IMR-90 (cell line): ENCODE measurements at regions not wholly inside any gene's neighbourhood (a gene's known extent, or its start where the extent isn't known, plus 50 kb on each side); places are given as distances from the start of the nearest gene placed in this dataset.

Experiments
- ATAC-seq: fragments of 200-7000 bp; cut with Tn5 transposase; 2 replicates; pipeline ENCODE4 v1.9.1; 2020; ENCODE audit warnings: low read depth, mild to moderate bottlenecking, moderate library complexity
- BruUV-seq: library from RNA; stranded (reverse); fragments of 400-500 nt; replicated peaks from 2 replicates; lab custom pipeline; 2021; lab: Mats Ljungman, UMichigan
- CTCF ChIA-PET: fragments of 300-600 bp; formaldehyde crosslinking; extraction: SDS; loops from one replicate; lab custom pipeline; 2021; ENCODE audit warnings: antibody characterized with exemption; lab: Yijun Ruan, JAX
- POLR2A ChIA-PET: fragments of 300-600 bp; sonication (Branson Sonifier 250); formaldehyde crosslinking; loops from one replicate; lab custom pipeline; 2022; ENCODE audit warnings: antibody characterized with exemption; ENCODE audit not compliant: unreplicated experiment; lab: Charles Lee
- DNase-seq: peaks from one replicate; pipeline ENCODE4 v3.0.0; 2013
- H2AFZ ChIP-seq: replicated peaks from 2 replicates; pipeline ENCODE3; 2013; ENCODE audit warnings: low read length, mild to moderate bottlenecking; ENCODE audit not compliant: poor library complexity
- H2AK5ac ChIP-seq: 2 replicates; pipeline ENCODE4 v1.6.1; 2013; ENCODE audit warnings: low read depth, low read length, inconsistent platforms
- H2AK9ac ChIP-seq: replicated peaks from 2 replicates; pipeline ENCODE3; 2013; ENCODE audit warnings: mild to moderate bottlenecking, low read depth, low read length, moderate library complexity; ENCODE audit not compliant: poor library complexity
- H2BK120ac ChIP-seq: 2 replicates; pipeline ENCODE4 v1.6.1; 2013; ENCODE audit warnings: low read depth, low read length, inconsistent platforms
- H2BK15ac ChIP-seq: 3 replicates; pipeline ENCODE4 v1.6.1; 2013; ENCODE audit warnings: low read depth, low read length, inconsistent platforms
- H2BK20ac ChIP-seq: 2 replicates; pipeline ENCODE4 v1.6.1; 2013; ENCODE audit warnings: low read depth, mild to moderate bottlenecking, inconsistent platforms, low read length, moderate library complexity
- H2BK5ac ChIP-seq: 2 replicates; pipeline ENCODE4 v1.6.1; 2013; ENCODE audit warnings: mild to moderate bottlenecking, low read depth, low read length, inconsistent platforms; ENCODE audit not compliant: poor library complexity, severe bottlenecking
- H3K14ac ChIP-seq: replicated peaks from 2 replicates; pipeline ENCODE4 v1.6.1; 2013; ENCODE audit warnings: low read depth, low read length, inconsistent platforms
- H3K18ac ChIP-seq: 2 replicates; pipeline ENCODE4 v1.6.1; 2013; ENCODE audit warnings: low read depth, low read length, control low read depth
- H3K23ac ChIP-seq: 2 replicates; pipeline ENCODE4 v1.6.1; 2013; ENCODE audit warnings: low read depth, low read length, inconsistent platforms
- H3K27ac ChIP-seq: 2 replicates; pipeline ENCODE4 v1.5.1; 2013; ENCODE audit warnings: mild to moderate bottlenecking, control low read depth, low read length; ENCODE audit not compliant: insufficient read depth
- H3K27me3 ChIP-seq: 2 replicates; pipeline ENCODE4 v1.6.1; 2013; ENCODE audit warnings: low read length; ENCODE audit not compliant: control insufficient read depth, insufficient read depth
- H3K36me3 ChIP-seq: 2 replicates; pipeline ENCODE4 v1.6.1; 2013; ENCODE audit warnings: low read length, mixed read lengths; ENCODE audit not compliant: control insufficient read depth, insufficient read depth
- H3K4ac ChIP-seq: 2 replicates; pipeline ENCODE4 v1.6.1; 2013; ENCODE audit warnings: low read depth, low read length, inconsistent platforms
- H3K4me1 ChIP-seq: 2 replicates; pipeline ENCODE4 v1.6.1; 2013; ENCODE audit warnings: low read length, mixed read lengths; ENCODE audit not compliant: control insufficient read depth, insufficient read depth
- H3K4me2 ChIP-seq: 2 replicates; pipeline ENCODE4 v1.6.1; 2013; ENCODE audit warnings: low read depth, mild to moderate bottlenecking, control low read depth, low read length, moderate library complexity
- H3K4me3 ChIP-seq: 2 replicates; pipeline ENCODE4 v1.5.1; 2013; ENCODE audit warnings: low read depth, mild to moderate bottlenecking, control low read depth, low read length, moderate library complexity; ENCODE audit not compliant: insufficient read depth
- H3K56ac ChIP-seq: 2 replicates; pipeline ENCODE4 v1.6.1; 2013; ENCODE audit warnings: low read length, inconsistent platforms; ENCODE audit not compliant: insufficient read depth; ENCODE audit errors: extremely low read depth
- H3K79me1 ChIP-seq, 2 experiments: 2 replicates each; pipeline ENCODE4 v1.6.1; 2013; ENCODE audit warnings: low read length in 2 of 2, inconsistent platforms in 1 of 2, low read depth in 1 of 2
- H3K9ac ChIP-seq: 2 replicates; pipeline ENCODE4 v1.6.1; 2013; ENCODE audit warnings: low read depth, low read length, control low read depth
- H3K9me1 ChIP-seq: 2 replicates; pipeline ENCODE4 v1.6.1; 2013; ENCODE audit warnings: low read length, inconsistent platforms; ENCODE audit not compliant: insufficient read depth
- H3K9me3 ChIP-seq: 2 replicates; pipeline ENCODE4 v1.6.1; 2013; ENCODE audit warnings: low read length; ENCODE audit not compliant: control insufficient read depth, insufficient read depth
- H4K20me1 ChIP-seq: 2 replicates; pipeline ENCODE4 v1.6.1; 2013; ENCODE audit warnings: low read length, inconsistent platforms; ENCODE audit not compliant: insufficient read depth
- H4K5ac ChIP-seq: 2 replicates; pipeline ENCODE4 v1.6.1; 2013; ENCODE audit warnings: mild to moderate bottlenecking, low read depth, low read length, control low read depth
- H4K8ac ChIP-seq, 2 experiments: 2 replicates each; pipeline ENCODE4 v1.6.1; 2013; ENCODE audit warnings: low read depth in 2 of 2, low read length in 2 of 2, control low read depth in 1 of 2, inconsistent platforms in 1 of 2
- H4K91ac ChIP-seq: 2 replicates; pipeline ENCODE4 v1.6.1; 2013; ENCODE audit warnings: low read depth, low read length, inconsistent platforms; ENCODE audit not compliant: insufficient read depth
- BHLHE40 ChIP-seq: fragments of 150-350 bp; IDR thresholded peaks from 2 replicates; pipeline ENCODE4 v1.6.1; 2016; ENCODE audit warnings: mild to moderate bottlenecking, low read depth, low read length
- CEBPB ChIP-seq: IDR thresholded peaks from 2 replicates; pipeline ENCODE4 v1.6.1; 2012; ENCODE audit warnings: low read depth, low read length, improper control_type of control experiment
- CHD1 ChIP-seq: IDR thresholded peaks from 2 replicates; pipeline ENCODE4 v1.6.1; 2012; ENCODE audit warnings: low read depth, low read length, improper control_type of control experiment
- CTCF ChIP-seq: conservative IDR thresholded peaks from 2 replicates; pipeline ENCODE4 v1.5.1; 2012; ENCODE audit warnings: mild to moderate bottlenecking, low read depth, low read length, improper control_type of control experiment
- ELK1 ChIP-seq: fragments of 150-350 bp; IDR thresholded peaks from 2 replicates; pipeline ENCODE4 v1.6.1; 2016; ENCODE audit warnings: low read depth, mild to moderate bottlenecking, low read length, moderate library complexity, borderline replicate concordance
- FOS ChIP-seq: fragments of 150-350 bp; IDR thresholded peaks from 2 replicates; pipeline ENCODE4 v1.6.1; 2016; ENCODE audit warnings: low read depth, low read length
- MAZ ChIP-seq: IDR thresholded peaks from 2 replicates; pipeline ENCODE4 v1.6.1; 2012; ENCODE audit warnings: low read depth, mild to moderate bottlenecking, low read length, improper control_type of control experiment, moderate library complexity, borderline replicate concordance
- RCOR1 ChIP-seq: IDR thresholded peaks from 2 replicates; pipeline ENCODE4 v1.6.1; 2012; ENCODE audit warnings: mild to moderate bottlenecking, low read length, improper control_type of control experiment; ENCODE audit not compliant: insufficient replicate concordance
- RFX5 ChIP-seq: IDR thresholded peaks from 2 replicates; pipeline ENCODE4 v1.8.0; 2012; ENCODE audit warnings: low read depth, mild to moderate bottlenecking, low read length, moderate library complexity
- SMC3 ChIP-seq: fragments of 150-350 bp; IDR thresholded peaks from 2 replicates; pipeline ENCODE4 v1.6.1; 2016; ENCODE audit warnings: low read depth, mild to moderate bottlenecking, antibody characterized with exemption, low read length, moderate library complexity
- WGBS, 2 experiments: methylation state at CpG; one replicate each; pipeline versions ENCODE4 v1.1.5 to v1.1.7; 2013; ENCODE audit warnings: missing lambda C conversion rate in 2 of 2; ENCODE audit not compliant: insufficient read length in 1 of 2; ENCODE audit errors: extremely low coverage in 2 of 2; 5-methylcytosine and 5-hydroxymethylcytosine counted together
- dilution Hi-C: fragments of 300-500 bp; cut with HindIII; formaldehyde crosslinking; loops from one replicate; pipeline ENCODE4 v1.14.3; 2018; ENCODE audit warnings: low sequenced_read_pairs; ENCODE audit not compliant: unreplicated experiment
- in situ Hi-C: fragments of 300-500 bp; cut with MboI; formaldehyde crosslinking; loops from 3 replicates; pipeline ENCODE4 v1.14.3; 2019; ENCODE audit warnings: low sequenced_read_pairs, inconsistent platforms, mixed read lengths
- intact Hi-C: fragments of 100-400 bp; cut with micrococcal nuclease; formaldehyde crosslinking; loops from 2 replicates; pipeline ENCODE4 v1.10.0; 2022
- TF ChIP-seq, protein P1 (sequence below): fragments of 150-350 bp; IDR thresholded peaks from 2 replicates; pipeline ENCODE4 v1.6.1; 2017; ENCODE audit warnings: mild to moderate bottlenecking, antibody characterized with exemption, low read length, low read depth

GRCh38 chr13:108121406-108121805 is 93.9 kb downstream of the LIG4 start:
- POLR2A ChIA-PET = no interaction called here
- TF ChIP-seq MAZ (no peak), FOS (no peak), CHD1 (no peak), ELK1 (no peak), RFX5 (no peak), BHLHE40 (no peak), SMC3 (no peak), CTCF (no peak), CEBPB (no peak), RCOR1 (no peak)
- TF ChIP-seq, protein P1, sequence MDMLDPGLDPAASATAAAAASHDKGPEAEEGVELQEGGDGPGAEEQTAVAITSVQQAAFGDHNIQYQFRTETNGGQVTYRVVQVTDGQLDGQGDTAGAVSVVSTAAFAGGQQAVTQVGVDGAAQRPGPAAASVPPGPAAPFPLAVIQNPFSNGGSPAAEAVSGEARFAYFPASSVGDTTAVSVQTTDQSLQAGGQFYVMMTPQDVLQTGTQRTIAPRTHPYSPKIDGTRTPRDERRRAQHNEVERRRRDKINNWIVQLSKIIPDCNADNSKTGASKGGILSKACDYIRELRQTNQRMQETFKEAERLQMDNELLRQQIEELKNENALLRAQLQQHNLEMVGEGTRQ = no peak
- no peak overlapping the region for H4K91ac ChIP-seq
- H4K5ac ChIP-seq = no peak overlapping the region
- H2AFZ ChIP-seq = no peak overlapping the region
- no peaks in the 10 kb centered on the region for H3K9me1 ChIP-seq
- H3K4me3 ChIP-seq = no peak overlapping the region
- dilution Hi-C loops (no loop called here), in situ Hi-C loops (no loop called here), intact Hi-C loops (no loop called here)
- H3K27me3 ChIP-seq = peaks cover 5% of the 10 kb centered on the region; the same call in 1 of the 2 replicates
- no peak overlapping the region for H2BK15ac ChIP-seq
- H3K9me3 ChIP-seq = no peaks in the 10 kb centered on the region
- H3K23ac ChIP-seq = no peak overlapping the region
- H3K18ac ChIP-seq = no peak overlapping the region
- no peak overlapping the region for H3K4ac ChIP-seq
- no peaks in the 10 kb centered on the region for H3K4me1 ChIP-seq
- H2AK5ac ChIP-seq = no peak overlapping the region
- CTCF ChIA-PET = no interaction called here
- no peak overlapping the region for H3K14ac ChIP-seq
- H3K56ac ChIP-seq = no peak overlapping the region
- H2BK20ac ChIP-seq = no peak overlapping the region
- ATAC-seq (no peak), DNase-seq (no peak)
- no peak overlapping the region for H3K4me2 ChIP-seq
- no peaks in the 10 kb centered on the region for H3K36me3 ChIP-seq
- no peak overlapping the region for H3K9ac ChIP-seq
- BruUV-seq = no TSS peak
- no peak overlapping the region for H3K27ac ChIP-seq
- H2BK5ac ChIP-seq = no peak overlapping the region
- no peak overlapping the region for H4K8ac ChIP-seq
- no peaks in the 10 kb centered on the region for H3K79me1 ChIP-seq
- no peaks in the 10 kb centered on the region for H4K20me1 ChIP-seq
- H2BK120ac ChIP-seq = no peak overlapping the region
- WGBS, 2 experiments = no CpG with 5 or more reads among the region's 1 CpG
- H2AK9ac ChIP-seq = no peak overlapping the region
